ENCODE measurements at regions not wholly inside any gene's neighbourhood (a gene's known extent, or its start where the extent isn't known, plus 50 kb on each side); places are given as distances from the start of the nearest gene placed in this dataset.

GRCh38 chr5:67286006-67286405, 89.4 kb upstream of the CD180 start:
- no peak for TF ChIP-seq CTCF (IDR thresholded peaks at IDR 0.05)
- no peak for TF ChIP-seq POLR2A (IDR thresholded peaks at IDR 0.05; ENCODE audit: low read length)
- TF ChIP-seq HOXA7 (CRISPR knock-in tag; IDR thresholded peaks at IDR 0.05), result no peak
- no peak for TF ChIP-seq SMC3 (IDR thresholded peaks at IDR 0.05)
- TF ChIP-seq CHD2 (IDR thresholded peaks at IDR 0.05; ENCODE audit: low read length, partially characterized antibody), result no peak
- no peak for TF ChIP-seq MAX (IDR thresholded peaks at IDR 0.05)
- no peak for TF ChIP-seq USF2 (IDR thresholded peaks at IDR 0.05)
- no peak for TF ChIP-seq EHMT2 (IDR thresholded peaks at IDR 0.05; ENCODE audit: low read depth)
